ENCODE measurements at regions not wholly inside any gene's neighbourhood (a gene's known extent, or its start where the extent isn't known, plus 50 kb on each side); places are given as distances from the start of the nearest gene placed in this dataset.

- ChIA-PET CTCF (ENCODE audit: partially characterized antibody) (interaction anchor here (1.1 kb wide), 1 partner anchor 8 kb away, joined by 3 read pairs; no protein-coding TSS in a partner anchor), POLR2A (ENCODE audit: partially characterized antibody) (no interaction called here)
- no peak overlapping the region for H3K18ac ChIP-seq (ENCODE audit: extremely low read depth, low read length)
- DNase-seq (ENCODE audit: low read depth in 1 of 2, low spot score in 2 of 2) (no peak), FAIRE-seq (no peak)
- H3K4ac ChIP-seq (replicated peaks; ENCODE audit: insufficient read length, low read depth, low read length), result no peak overlapping the region
- H3K23me2 ChIP-seq (ENCODE audit: low read depth, low read length), result no peaks in the 10 kb centered on the region
- H2BK20ac ChIP-seq (ENCODE audit: low read length), result no peak overlapping the region
- no peak overlapping the region for H4K8ac ChIP-seq (ENCODE audit: extremely low read depth, insufficient read depth, low read length)
- no peaks in the 10 kb centered on the region for H3K79me1 ChIP-seq (ENCODE audit: low read depth, low read length)
- H3K4me1 ChIP-seq (replicated peaks in 1 of 4; ENCODE audit: control insufficient read depth in 3 of 4, insufficient read depth in 4 of 4, low read length in 3 of 4), result no peaks in the 10 kb centered on the region
- no peak overlapping the region for H3K23ac ChIP-seq (ENCODE audit: insufficient read length)
- H3K56ac ChIP-seq (replicated peaks; ENCODE audit: insufficient read length, low read depth, low read length), result no peak overlapping the region
- H3K4me2 ChIP-seq (ENCODE audit: insufficient read depth in 1 of 2, low read depth in 2 of 2, low read length in 2 of 2), result no peak overlapping the region
- H3K14ac ChIP-seq (ENCODE audit: insufficient read length), result no peak overlapping the region
- H2AFZ ChIP-seq (ENCODE audit: low read length), result no peak overlapping the region
- H2BK12ac ChIP-seq (ENCODE audit: low read depth, low read length), result no peak overlapping the region
- H3K27me3 ChIP-seq (replicated peaks in 1 of 4; ENCODE audit: control insufficient read depth in 3 of 4, extremely low read depth in 1 of 4, insufficient read depth in 3 of 4, low read length in 3 of 4), result no peaks in the 10 kb centered on the region
- TF ChIP-seq RNF2 (IDR thresholded peaks at IDR 0.05; ENCODE audit: borderline replicate concordance, low read depth, low read length, missing control alignments, poor library complexity, severe bottlenecking), result no peak
- no peak for TF ChIP-seq USF2 (IDR thresholded peaks at IDR 0.05; ENCODE audit: low read length)
- no peak for TF ChIP-seq NANOG (IDR thresholded peaks at IDR 0.05; ENCODE audit: insufficient read depth, low read depth, low read length, poor library complexity, severe bottlenecking)
- TF ChIP-seq CHD2 (IDR thresholded peaks at IDR 0.05; ENCODE audit: low read length), result no peak
- no peak for TF ChIP-seq SP2 (IDR thresholded peaks at IDR 0.05; ENCODE audit: low read length)
- no peak for TF ChIP-seq SRF (IDR thresholded peaks at IDR 0.05; ENCODE audit: low read depth, low read length)
- no peak for TF ChIP-seq SIN3A (conservative IDR thresholded peaks at IDR 0.05 in 1 of 2, IDR thresholded peaks at IDR 0.05 in 1 of 2; ENCODE audit: low read depth in 1 of 2, low read length in 2 of 2)
- TF ChIP-seq HDAC2 (IDR thresholded peaks at IDR 0.05; ENCODE audit: borderline replicate concordance in 1 of 2, low read depth in 2 of 2, low read length in 2 of 2), result no peak
- no peak for TF ChIP-seq JUN (IDR thresholded peaks at IDR 0.05; ENCODE audit: low read depth, low read length)
- TF ChIP-seq SIX5 (IDR thresholded peaks at IDR 0.05; ENCODE audit: low read depth, low read length), result no peak
- no peak for TF ChIP-seq MAX (IDR thresholded peaks at IDR 0.05)
- no peaks in the 10 kb centered on the region for H3K36me3 ChIP-seq (ENCODE audit: control insufficient read depth in 2 of 4, insufficient read depth in 4 of 4, low read length in 3 of 4)
- no peak overlapping the region for H2BK15ac ChIP-seq (ENCODE audit: low read length)
- no peaks in the 10 kb centered on the region for H3K9me3 ChIP-seq (ENCODE audit: insufficient read depth in 2 of 2, low read depth in 1 of 2, low read length in 1 of 2)
- 100% methylated on average over 1 of the region's 1 CpG; no CpG with 5 or more reads in 1 of the 2 experiments for WGBS, 2 experiments (ENCODE audit: extremely low coverage in 1 of 2, insufficient coverage in 1 of 2, insufficient read length in 1 of 2, insufficient replicate concordance in 2 of 2, low coverage in 1 of 2, low lambda C conversion rate in 2 of 2, missing lambda C conversion rate in 1 of 2)
- H4K91ac ChIP-seq (replicated peaks; ENCODE audit: insufficient read length, low read length), result no peak overlapping the region
- no peaks in the 10 kb centered on the region for H3K79me2 ChIP-seq (ENCODE audit: control insufficient read depth in 1 of 2, insufficient read depth in 2 of 2, low read length in 2 of 2)
- no peak overlapping the region for H2AK5ac ChIP-seq (ENCODE audit: low read depth, low read length)
- H2BK120ac ChIP-seq (replicated peaks; ENCODE audit: low read depth, low read length), result no peak overlapping the region
- H4K5ac ChIP-seq (ENCODE audit: insufficient read length, low read depth, low read length), result no peak overlapping the region
- H2BK5ac ChIP-seq (ENCODE audit: low read depth, low read length), result no peak overlapping the region
- no peak overlapping the region for H3K27ac ChIP-seq (ENCODE audit: low read depth, low read length)
- no peaks in the 10 kb centered on the region for H4K20me1 ChIP-seq (replicated peaks in 1 of 2; ENCODE audit: control insufficient read depth in 1 of 2, insufficient read depth in 2 of 2, low read length in 2 of 2)
- no peak overlapping the region for H3K9ac ChIP-seq (replicated peaks in 1 of 4; ENCODE audit: extremely low read depth in 1 of 4, low read depth in 3 of 4, low read length in 3 of 4)
- no peak overlapping the region for H3K4me3 ChIP-seq (ENCODE audit: extremely low read depth in 1 of 4, insufficient read depth in 2 of 4, low read depth in 3 of 4, low read length in 4 of 4)
These were observed 605.5 kb upstream of the PITX2 start for GRCh38 chr4:111228396-111228795.
